GM12878 (cell line): ENCODE measurements at regions not wholly inside any gene's neighbourhood (a gene's known extent, or its start where the extent isn't known, plus 50 kb on each side); places are given as distances from the start of the nearest gene placed in this dataset.

Source experiments
- ATAC-seq: fragments of 200-7000 bp; cut with Tn5 transposase; 3 replicates; pipeline ENCODE4 v1.9.1; 2020; ENCODE audit warnings: mild to moderate bottlenecking, moderate library complexity
- BruUV-seq: library from RNA; stranded (reverse); fragments of 400-500 nt; replicated peaks from 2 replicates; lab custom pipeline; 2021; lab: Mats Ljungman, UMichigan
- CTCF ChIA-PET: fragments of 300-600 bp; sonication (Branson Sonifier 250); formaldehyde crosslinking; extraction: SDS; loops from one replicate; lab custom pipeline; 2021; ENCODE audit warnings: inconsistent platforms; lab: Yijun Ruan, JAX
- POLR2A ChIA-PET: fragments of 350-600 bp; formaldehyde crosslinking; extraction: SDS; loops from one replicate; lab custom pipeline; 2021; ENCODE audit warnings: inconsistent platforms; lab: Charles Lee
- RAD21 ChIA-PET: fragments of 300-600 bp; sonication (Branson Sonifier 250); formaldehyde crosslinking; loops from one replicate; lab custom pipeline; 2023; ENCODE audit warnings: antibody characterized with exemption; ENCODE audit not compliant: unreplicated experiment; lab: Charles Lee
- SMC1A ChIA-PET: fragments of 300-600 bp; sonication (Branson Sonifier 250); formaldehyde crosslinking; loops from one replicate; lab custom pipeline; 2023; ENCODE audit not compliant: unreplicated experiment, uncharacterized antibody; lab: Charles Lee
- DNase-seq: peaks from one replicate; pipeline ENCODE4 v3.0.0-alpha.2; 2011; ENCODE audit warnings: low read depth, low spot score
- FAIRE-seq: peaks from 3 replicates; lab custom pipeline; 2011; peaks lifted over from hg19 to GRCh38; lab: Jason Lieb, UNC
- H2AFZ ChIP-seq: 2 replicates; pipeline ENCODE4 v1.6.0; 2011; ENCODE audit warnings: low read depth, low read length, control low read depth; ENCODE audit not compliant: control insufficient read depth
- H3K27ac ChIP-seq: 2 replicates; pipeline ENCODE4 v1.5.1; 2011; ENCODE audit warnings: control low read depth; ENCODE audit not compliant: control insufficient read depth, insufficient read depth
- H3K27me3 ChIP-seq, 2 experiments: replicated peaks in 1 of 2; 2 replicates each; pipeline versions ENCODE4 v1.6.0 to v1.6.1; 2011; ENCODE audit warnings: low read length in 1 of 2; ENCODE audit not compliant: control insufficient read depth in 2 of 2, insufficient read depth in 2 of 2
- H3K36me3 ChIP-seq, 2 experiments: 2 replicates each; pipeline ENCODE4 v1.5.1; 2011; ENCODE audit warnings: low read length in 1 of 2; ENCODE audit not compliant: control insufficient read depth in 2 of 2, insufficient read depth in 2 of 2
- H3K4me1 ChIP-seq: 2 replicates; pipeline ENCODE4 v1.6.1; 2011; ENCODE audit warnings: mild to moderate bottlenecking, low read length, moderate library complexity, mixed read lengths; ENCODE audit not compliant: control insufficient read depth, insufficient read depth
- H3K4me2 ChIP-seq: 2 replicates; pipeline ENCODE4 v1.6.0; 2011; ENCODE audit warnings: control low read depth; ENCODE audit not compliant: control insufficient read depth, insufficient read depth
- H3K4me3 ChIP-seq: fragments of 200-600 bp; sonication (generic); 2 replicates; pipeline ENCODE4 v1.5.1; 2016
- H3K79me2 ChIP-seq: 2 replicates; pipeline ENCODE4 v1.6.0; 2011; ENCODE audit warnings: low read length; ENCODE audit not compliant: control insufficient read depth, insufficient read depth
- H3K9ac ChIP-seq: 2 replicates; pipeline ENCODE4 v1.8.0; 2011; ENCODE audit warnings: low read length, control low read depth, mixed read lengths; ENCODE audit not compliant: control insufficient read depth, insufficient read depth
- H3K9me3 ChIP-seq: replicated peaks from 3 replicates; pipeline ENCODE4 v1.5.1; 2011; ENCODE audit warnings: mild to moderate bottlenecking, low read length; ENCODE audit not compliant: control insufficient read depth, insufficient read depth
- H4K20me1 ChIP-seq: 2 replicates; pipeline ENCODE4 v1.6.0; 2011; ENCODE audit not compliant: control insufficient read depth, insufficient read depth
- BMI1 ChIP-seq: fragments of 450-650 bp; IDR thresholded peaks from 2 replicates; pipeline ENCODE4 v1.6.1; 2016; ENCODE audit warnings: mild to moderate bottlenecking, moderate library complexity, borderline replicate concordance
- CREB1 ChIP-seq: IDR thresholded peaks from 2 replicates; pipeline ENCODE4 v1.6.1; 2012; ENCODE audit warnings: low read depth, mild to moderate bottlenecking, inconsistent platforms
- CUX1 ChIP-seq: IDR thresholded peaks from 2 replicates; pipeline ENCODE4 v1.6.1; 2012; ENCODE audit warnings: improper control_type of control experiment, low read depth, low read length; ENCODE audit not compliant: insufficient replicate concordance
- POLR2AphosphoS5 ChIP-seq: IDR thresholded peaks from 2 replicates; pipeline ENCODE4 v1.6.1; 2011; ENCODE audit warnings: mild to moderate bottlenecking, low read length, inconsistent platforms
- WGBS: methylation state at CpG from one replicate; pipeline ENCODE4 v1.1.6; 2016; ENCODE audit warnings: low lambda C conversion rate; ENCODE audit not compliant: insufficient replicate concordance, insufficient coverage; ENCODE audit errors: missing lambda C conversion rate; 5-methylcytosine and 5-hydroxymethylcytosine counted together
- in situ Hi-C: fragments of 300-500 bp; cut with MboI; formaldehyde crosslinking; loops from 9 replicates; pipeline ENCODE4 v1.14.3; 2018; ENCODE audit warnings: mixed read lengths
- intact Hi-C: fragments of 100-400 bp; cut with micrococcal nuclease; formaldehyde crosslinking; loops from one replicate; pipeline ENCODE4 v1.14.2; 2022; ENCODE audit not compliant: unreplicated experiment

- Histone ChIP-seq H3K36me3 (no peaks in the 10 kb centered on the region), H2AFZ (no peak overlapping the region), H3K4me2 (no peak overlapping the region), H3K4me3 (no peak overlapping the region), H3K79me2 (no peaks in the 10 kb centered on the region), H3K9me3 (no peaks in the 10 kb centered on the region), H3K27me3 (no peaks in the 10 kb centered on the region), H3K27ac (no peak overlapping the region), H3K4me1 (no peaks in the 10 kb centered on the region), H3K9ac (no peak overlapping the region), H4K20me1 (no peaks in the 10 kb centered on the region)
- TF ChIP-seq CREB1 (no peak), BMI1 (no peak), POLR2AphosphoS5 (no peak), CUX1 (no peak)
- ChIA-PET SMC1A (no interaction called here), POLR2A (no interaction called here), RAD21 (no interaction called here), CTCF (no interaction called here)
- no peak for FAIRE-seq
- in situ Hi-C loops (no loop called here), intact Hi-C loops (no loop called here)
- DNase-seq, result no peak
- no peak for ATAC-seq
- WGBS, result 73% methylated on average over 3 of the region's 3 CpGs
- no TSS peak for BruUV-seq
These were observed 899.5 kb downstream of the RPS29 start for GRCh38 chr14:48686650-48687049.
